ENCODE measurements at regions not wholly inside any gene's neighbourhood (a gene's known extent, or its start where the extent isn't known, plus 50 kb on each side); places are given as distances from the start of the nearest gene placed in this dataset.

- no peak for DNase-seq (ENCODE audit: extremely low read depth in 1 of 2, low read depth in 1 of 2)
Measured at GRCh38 chr15:62459875-62460274, 294.8 kb upstream of the C2CD4B start.

GRCh38 chr15:62462268-62462667 lies 297.2 kb upstream of the C2CD4B start:
- no peak for DNase-seq (ENCODE audit: extremely low read depth in 1 of 2, low read depth in 1 of 2)

- DNase-seq (ENCODE audit: extremely low read depth in 1 of 2, low read depth in 1 of 2) = no peak
Measured at GRCh38 chr15:62462721-62463120, 297.6 kb upstream of the C2CD4B start.

- DNase-seq (ENCODE audit: extremely low read depth in 1 of 2, low read depth in 1 of 2) = no peak
Measured at GRCh38 chr15:62464705-62465104, 299.6 kb upstream of the C2CD4B start.

- no peak for DNase-seq (ENCODE audit: extremely low read depth in 1 of 2, low read depth in 1 of 2)
Measured at GRCh38 chr15:62465173-62465572, 300.1 kb upstream of the C2CD4B start.

- DNase-seq (ENCODE audit: extremely low read depth in 1 of 2, low read depth in 1 of 2) = no peak
Measured at GRCh38 chr15:62469478-62469873, 304.4 kb upstream of the C2CD4B start.

- DNase-seq (ENCODE audit: extremely low read depth in 1 of 2, low read depth in 1 of 2) = no peak
Measured at GRCh38 chr15:62469874-62470688, 305.0 kb upstream of the C2CD4B start.

- no peak for DNase-seq (ENCODE audit: extremely low read depth in 1 of 2, low read depth in 1 of 2)
Measured at GRCh38 chr15:62472616-62473299, 307.7 kb upstream of the C2CD4B start.

- no peak for DNase-seq (ENCODE audit: extremely low read depth in 1 of 2, low read depth in 1 of 2)
Measured at GRCh38 chr15:62474021-62474770, 309.1 kb upstream of the C2CD4B start.

- no peak for DNase-seq (ENCODE audit: extremely low read depth in 1 of 2, low read depth in 1 of 2)
Measured at GRCh38 chr15:62474771-62475124, 309.7 kb upstream of the C2CD4B start.

GRCh38 chr15:62475591-62475990 lies 310.5 kb upstream of the C2CD4B start:
- no peak for DNase-seq (ENCODE audit: extremely low read depth in 1 of 2, low read depth in 1 of 2)

- DNase-seq (ENCODE audit: extremely low read depth in 1 of 2, low read depth in 1 of 2) = no peak
Measured at GRCh38 chr15:62476163-62476562, 311.1 kb upstream of the C2CD4B start.

- no peak for DNase-seq (ENCODE audit: extremely low read depth in 1 of 2, low read depth in 1 of 2)
Measured at GRCh38 chr15:62477929-62478328, 312.8 kb upstream of the C2CD4B start.

- peak in 1 of 2 donors; percentile 1 for DNase-seq (ENCODE audit: extremely low read depth in 1 of 2, low read depth in 1 of 2)
Measured at GRCh38 chr15:62482785-62483429, 317.8 kb upstream of the C2CD4B start.

- DNase-seq (ENCODE audit: extremely low read depth in 1 of 2, low read depth in 1 of 2) = no peak
Measured at GRCh38 chr15:62483814-62484213, 318.7 kb upstream of the C2CD4B start.

- no peak for DNase-seq (ENCODE audit: extremely low read depth in 1 of 2, low read depth in 1 of 2)
Measured at GRCh38 chr15:62485170-62485720, 320.2 kb upstream of the C2CD4B start.

GRCh38 chr15:62486041-62486440 lies 321.0 kb upstream of the C2CD4B start:
- DNase-seq (ENCODE audit: extremely low read depth in 1 of 2, low read depth in 1 of 2) = no peak

GRCh38 chr15:62488387-62488786 lies 323.3 kb upstream of the C2CD4B start:
- no peak for DNase-seq (ENCODE audit: extremely low read depth in 1 of 2, low read depth in 1 of 2)

GRCh38 chr15:62491642-62492041 lies 326.6 kb upstream of the C2CD4B start:
- no peak for DNase-seq (ENCODE audit: extremely low read depth in 1 of 2, low read depth in 1 of 2)

GRCh38 chr15:62492900-62493299 lies 327.8 kb upstream of the C2CD4B start:
- DNase-seq (ENCODE audit: extremely low read depth in 1 of 2, low read depth in 1 of 2) = no peak

GRCh38 chr15:62494197-62494596 lies 329.1 kb upstream of the C2CD4B start:
- no peak for DNase-seq (ENCODE audit: extremely low read depth in 1 of 2, low read depth in 1 of 2)
